ENCODE measurements at regions not wholly inside any gene's neighbourhood (a gene's known extent, or its start where the extent isn't known, plus 50 kb on each side); places are given as distances from the start of the nearest gene placed in this dataset.

DNA sequence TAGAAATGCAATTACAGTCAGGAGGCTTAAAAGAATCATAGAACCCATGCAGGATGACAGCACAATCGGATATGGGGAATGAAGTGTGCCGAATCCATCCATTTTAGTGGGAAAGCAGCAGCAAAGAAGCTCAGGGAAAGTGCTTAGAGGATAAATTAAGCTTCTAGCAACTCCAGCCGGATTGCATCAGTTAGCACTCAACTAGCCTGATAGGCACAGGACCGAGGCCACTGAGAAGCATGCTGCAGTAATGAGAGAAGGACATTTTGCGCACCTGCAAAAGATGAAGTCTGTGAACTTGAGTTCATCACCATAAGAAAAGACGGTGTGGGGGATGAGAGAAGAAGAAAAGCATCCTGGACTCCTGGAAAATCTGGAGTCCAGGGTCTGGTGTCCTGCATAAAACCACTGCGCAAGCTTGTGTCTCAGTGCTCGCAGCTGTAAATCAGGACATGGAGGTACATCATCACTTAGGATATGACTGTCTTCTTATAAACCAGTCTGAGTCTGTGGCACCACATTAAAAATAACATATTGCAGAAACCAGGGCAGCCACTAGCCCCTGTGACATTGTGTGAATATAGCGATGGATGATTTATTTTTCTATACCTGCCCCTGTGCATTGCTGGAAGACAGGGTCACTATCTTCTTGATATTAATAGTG is 665.5 kb upstream of the SOX11 start:
- Histone ChIP-seq H3K4me3 (ENCODE audit: low read depth, low read length) (no peak overlapping the region), H3K4me1 (no peaks in the 10 kb centered on the region), H3K9me3 (peaks cover 27% of the 10 kb centered on the region), H3K27me3 (replicated peaks; ENCODE audit: control insufficient read depth, insufficient read depth, low read length) (no peaks in the 10 kb centered on the region), H3K36me3 (ENCODE audit: control insufficient read depth, insufficient read depth, low read length) (no peaks in the 10 kb centered on the region)
- no peak for TF ChIP-seq CTCF (IDR thresholded peaks at IDR 0.05; ENCODE audit: insufficient read depth in 1 of 2, low read depth in 1 of 2, low read length in 1 of 2, severe bottlenecking in 1 of 2, unreplicated experiment in 1 of 2)
- intact Hi-C loops (cut with micrococcal nuclease; ENCODE audit: unreplicated experiment), result no loop called here
- no TSS peak for BruUV-seq (replicated peaks)
- DNase-seq, result no peak
- H3K9me3 Mint-ChIP-seq (ENCODE audit: unreplicated experiment), result peaks cover 35% of the 10 kb centered on the region
- peaks cover 20% of the 10 kb centered on the region for H3K36me3 Mint-ChIP-seq (ENCODE audit: insufficient read depth, unreplicated experiment)
- H3K4me3 Mint-ChIP-seq (ENCODE audit: unreplicated experiment), result no peak overlapping the region
- no peak overlapping the region for H3K27ac Mint-ChIP-seq (ENCODE audit: unreplicated experiment)
- CTCF ChIA-PET, result no interaction called here
- POLR2A ChIA-PET, result no interaction called here
- H3K27me3 Mint-ChIP-seq (ENCODE audit: insufficient read depth, unreplicated experiment), result peaks cover 7% of the 10 kb centered on the region
- H3K4me1 Mint-ChIP-seq (ENCODE audit: low read depth, unreplicated experiment), result peaks cover 9% of the 10 kb centered on the region

- Histone ChIP-seq H3K4me1 (no peaks in the 10 kb centered on the region), H3K36me3 (ENCODE audit: control insufficient read depth, insufficient read depth, low read length) (no peaks in the 10 kb centered on the region), H3K27me3 (replicated peaks; ENCODE audit: control insufficient read depth, insufficient read depth, low read length) (no peaks in the 10 kb centered on the region), H3K4me3 (ENCODE audit: low read depth, low read length) (no peak overlapping the region), H3K9me3 (peaks cover 5% of the 10 kb centered on the region; the same call in 1 of the 2 replicates)
- POLR2A ChIA-PET, result no interaction called here
- no peaks in the 10 kb centered on the region for H3K27me3 Mint-ChIP-seq (ENCODE audit: insufficient read depth, unreplicated experiment)
- TF ChIP-seq CTCF (IDR thresholded peaks at IDR 0.05; ENCODE audit: insufficient read depth in 1 of 2, low read depth in 1 of 2, low read length in 1 of 2, severe bottlenecking in 1 of 2, unreplicated experiment in 1 of 2), result no peak
- H3K36me3 Mint-ChIP-seq (ENCODE audit: insufficient read depth, unreplicated experiment), result no peaks in the 10 kb centered on the region
- intact Hi-C loops (cut with micrococcal nuclease; ENCODE audit: unreplicated experiment), result no loop called here
- no peaks in the 10 kb centered on the region for H3K9me3 Mint-ChIP-seq (ENCODE audit: unreplicated experiment)
- no peak overlapping the region for H3K27ac Mint-ChIP-seq (ENCODE audit: unreplicated experiment)
- H3K4me1 Mint-ChIP-seq (ENCODE audit: low read depth, unreplicated experiment), result no peaks in the 10 kb centered on the region
- H3K4me3 Mint-ChIP-seq (ENCODE audit: unreplicated experiment), result no peak overlapping the region
- CTCF ChIA-PET, result no interaction called here
- no TSS peak for BruUV-seq (replicated peaks)
- no peak for DNase-seq
Measured at GRCh38 chr2:5035057-5035488, 657.1 kb upstream of the SOX11 start.

GRCh38 chr2:5036256-5036655 is 655.9 kb upstream of the SOX11 start:
- H3K4me1 ChIP-seq, result no peaks in the 10 kb centered on the region
- Mint-ChIP-seq H3K36me3 (ENCODE audit: insufficient read depth, unreplicated experiment) (no peaks in the 10 kb centered on the region), H3K27me3 (ENCODE audit: insufficient read depth, unreplicated experiment) (no peaks in the 10 kb centered on the region), H3K27ac (ENCODE audit: unreplicated experiment) (no peak overlapping the region), H3K4me1 (ENCODE audit: low read depth, unreplicated experiment) (no peaks in the 10 kb centered on the region), H3K4me3 (ENCODE audit: unreplicated experiment) (no peak overlapping the region), H3K9me3 (ENCODE audit: unreplicated experiment) (no peaks in the 10 kb centered on the region)
- BruUV-seq (replicated peaks), result no TSS peak
- no peak for TF ChIP-seq CTCF (IDR thresholded peaks at IDR 0.05; ENCODE audit: insufficient read depth in 1 of 2, low read depth in 1 of 2, low read length in 1 of 2, severe bottlenecking in 1 of 2, unreplicated experiment in 1 of 2)
- DNase-seq, result no peak
- H3K27me3 ChIP-seq (replicated peaks; ENCODE audit: control insufficient read depth, insufficient read depth, low read length), result no peaks in the 10 kb centered on the region
- H3K36me3 ChIP-seq (ENCODE audit: control insufficient read depth, insufficient read depth, low read length), result no peaks in the 10 kb centered on the region
- CTCF ChIA-PET, result no interaction called here
- POLR2A ChIA-PET, result no interaction called here
- intact Hi-C loops (cut with micrococcal nuclease; ENCODE audit: unreplicated experiment), result no loop called here
- no peak overlapping the region for H3K4me3 ChIP-seq (ENCODE audit: low read depth, low read length)
- H3K9me3 ChIP-seq, result peaks cover 5% of the 10 kb centered on the region; the same call in 1 of the 2 replicates

Measured in Caco-2 (cell line).